Natural killer cell (primary cell): ENCODE measurements at regions not wholly inside any gene's neighbourhood (a gene's known extent, or its start where the extent isn't known, plus 50 kb on each side); places are given as distances from the start of the nearest gene placed in this dataset.

Experiments
- ATAC-seq, 3 donors: fragments of 150-1000 bp in 2 of 3; fragments of 200-7000 bp in 1 of 3; cut with Tn5 transposase; 1 replicate in 1 of 3; 2 replicates in 2 of 3; pipeline ENCODE4 v1.10.0; 2021; ENCODE audit warnings: mild to moderate bottlenecking in 2 of 3, moderate library complexity in 2 of 3
- DNase-seq, 2 donors: peaks; one replicate each; pipeline versions ENCODE4 v3.0.0 to v3.0.0-alpha.2; 2013 to 2021; ENCODE audit warnings: mixed read lengths in 1 of 2
- H3K27ac ChIP-seq: one replicate; pipeline ENCODE4 v1.5.1; 2013; ENCODE audit warnings: mild to moderate bottlenecking, low read length
- H3K27me3 ChIP-seq: one replicate; pipeline ENCODE4 v1.6.1; 2013; ENCODE audit warnings: low read length; ENCODE audit not compliant: control insufficient read depth, insufficient read depth
- H3K36me3 ChIP-seq: one replicate; pipeline ENCODE4 v1.6.1; 2013; ENCODE audit warnings: low read length; ENCODE audit not compliant: control insufficient read depth, insufficient read depth
- H3K4me1 ChIP-seq: one replicate; pipeline ENCODE4 v1.6.1; 2013; ENCODE audit warnings: low read length; ENCODE audit not compliant: control insufficient read depth, insufficient read depth
- H3K4me3 ChIP-seq: one replicate; pipeline ENCODE4 v1.5.1; 2013; ENCODE audit warnings: low read length
- H3K9me3 ChIP-seq: one replicate; pipeline ENCODE4 v1.6.1; 2013; ENCODE audit warnings: low read length; ENCODE audit not compliant: control insufficient read depth, insufficient read depth
- H3K27ac Mint-ChIP-seq, 2 donors: one replicate each; pipeline ENCODE4 v1.8.0; 2022; ENCODE audit warnings: mild to moderate bottlenecking in 2 of 2, mixed read lengths in 2 of 2, moderate library complexity in 1 of 2
- H3K27me3 Mint-ChIP-seq, 2 donors: one replicate each; pipeline ENCODE4 v1.8.0; 2022; ENCODE audit warnings: low read depth in 2 of 2, mixed read lengths in 2 of 2
- H3K36me3 Mint-ChIP-seq: one replicate; pipeline ENCODE4 v1.8.0; 2022; ENCODE audit warnings: mixed read lengths
- H3K4me1 Mint-ChIP-seq, 2 donors: one replicate each; pipeline ENCODE4 v1.8.0; 2022; ENCODE audit warnings: mixed read lengths in 2 of 2
- H3K4me3 Mint-ChIP-seq: one replicate; pipeline ENCODE4 v1.8.0; 2022; ENCODE audit warnings: mild to moderate bottlenecking, moderate library complexity, mixed read lengths
- H3K9me3 Mint-ChIP-seq, 2 donors: one replicate each; pipeline ENCODE4 v1.8.0; 2022; ENCODE audit warnings: mixed read lengths in 2 of 2
- CTCF ChIP-seq: fragments of 200-600 bp; IDR thresholded peaks from one replicate; pipeline ENCODE4 v1.8.0; 2022; ENCODE audit warnings: antibody characterized with exemption
- WGBS: methylation state at CpG from one replicate; pipeline ENCODE4 v1.1.7; 2013; ENCODE audit warnings: missing lambda C conversion rate; ENCODE audit not compliant: insufficient coverage; 5-methylcytosine and 5-hydroxymethylcytosine counted together
- intact Hi-C: fragments of 100-400 bp; cut with micrococcal nuclease; formaldehyde crosslinking; loops from one replicate; pipeline ENCODE4 v1.14.2; 2022

DNA sequence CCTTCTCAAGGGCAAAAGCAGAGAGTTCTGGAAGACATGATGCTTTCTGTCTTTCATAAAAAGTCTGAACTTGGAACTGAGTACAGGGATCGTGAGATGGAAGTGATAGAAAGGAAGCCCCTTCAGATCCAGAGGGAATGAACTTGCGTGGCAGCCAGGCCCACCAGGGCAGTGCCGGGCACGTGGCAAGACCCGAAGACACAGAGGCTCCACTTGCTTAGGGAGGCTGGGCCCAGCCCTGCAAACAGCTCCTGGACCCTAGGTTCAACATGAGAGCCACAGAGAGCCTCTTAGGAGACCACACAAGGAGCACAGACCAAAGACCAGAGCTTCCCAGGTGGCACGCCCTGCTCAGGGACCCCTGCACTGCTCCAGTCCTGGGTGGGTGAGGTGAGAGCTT is 155.4 kb upstream of the SMIM21 start:
- Histone ChIP-seq H3K4me1 (no peaks in the 10 kb centered on the region), H3K27ac (no peak overlapping the region), H3K9me3 (no peaks in the 10 kb centered on the region), H3K36me3 (no peaks in the 10 kb centered on the region), H3K27me3 (no peaks in the 10 kb centered on the region), H3K4me3 (no peak overlapping the region)
- H3K4me3 Mint-ChIP-seq: no peak overlapping the region
- no peaks in the 10 kb centered on the region for H3K4me1 Mint-ChIP-seq
- H3K27me3 Mint-ChIP-seq: peaks cover 0 to 3% of the 10 kb centered on the region in 2 donors
- DNase-seq (no peak), ATAC-seq (no peak)
- H3K9me3 Mint-ChIP-seq: no peaks in the 10 kb centered on the region
- H3K36me3 Mint-ChIP-seq: no peaks in the 10 kb centered on the region
- no peak overlapping the region for H3K27ac Mint-ChIP-seq
- intact Hi-C loops: no loop called here
- no peak for TF ChIP-seq CTCF
- 86% methylated on average over 6 of the region's 6 CpGs for WGBS

DNA sequence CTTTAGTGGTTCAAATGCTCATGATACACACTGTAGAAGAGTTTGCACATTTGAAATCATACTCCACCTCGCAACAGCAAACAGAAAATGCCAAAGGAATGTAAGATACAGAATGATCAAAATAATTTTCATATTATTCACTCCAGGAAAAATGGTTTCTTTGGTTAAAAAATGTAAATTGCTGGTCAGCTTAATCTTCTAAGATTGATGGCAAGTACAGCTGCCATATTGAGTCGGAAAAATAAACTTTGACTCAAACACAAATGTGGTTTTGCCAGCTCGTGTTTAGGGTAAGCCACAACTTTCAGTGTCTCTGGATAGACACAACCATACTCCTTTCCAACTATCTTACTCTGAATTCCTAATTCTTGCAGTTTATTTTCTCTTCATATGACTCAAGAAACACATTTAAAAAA is 154.9 kb upstream of the SMIM21 start:
- intact Hi-C loops: no loop called here
- H3K4me3 ChIP-seq: no peak overlapping the region
- no peak overlapping the region for H3K4me3 Mint-ChIP-seq
- no peaks in the 10 kb centered on the region for H3K9me3 ChIP-seq
- H3K4me1 ChIP-seq: no peaks in the 10 kb centered on the region
- H3K36me3 ChIP-seq: no peaks in the 10 kb centered on the region
- H3K36me3 Mint-ChIP-seq: no peaks in the 10 kb centered on the region
- no peaks in the 10 kb centered on the region for H3K4me1 Mint-ChIP-seq
- no peak for TF ChIP-seq CTCF
- H3K27me3 Mint-ChIP-seq: peaks cover 0 to 3% of the 10 kb centered on the region in 2 donors
- no peaks in the 10 kb centered on the region for H3K9me3 Mint-ChIP-seq
- DNase-seq (no peak), ATAC-seq (no peak)
- no peak overlapping the region for H3K27ac Mint-ChIP-seq
- H3K27ac ChIP-seq: no peak overlapping the region
- H3K27me3 ChIP-seq: no peaks in the 10 kb centered on the region
- 71% methylated on average over 2 of the region's 3 CpGs for WGBS

GRCh38 chr18:75581336-75582131 is 154.0 kb upstream of the SMIM21 start:
- intact Hi-C loops: no loop called here
- ATAC-seq (no peak), DNase-seq (no peak)
- Mint-ChIP-seq H3K27me3 (peaks cover 0 to 3% of the 10 kb centered on the region in 2 donors), H3K9me3 (no peaks in the 10 kb centered on the region), H3K4me1 (no peaks in the 10 kb centered on the region), H3K36me3 (no peaks in the 10 kb centered on the region), H3K27ac (no peak overlapping the region), H3K4me3 (no peak overlapping the region)
- TF ChIP-seq CTCF: no peak
- Histone ChIP-seq H3K27me3 (no peaks in the 10 kb centered on the region), H3K9me3 (no peaks in the 10 kb centered on the region), H3K36me3 (no peaks in the 10 kb centered on the region), H3K4me3 (no peak overlapping the region), H3K27ac (no peak overlapping the region), H3K4me1 (no peaks in the 10 kb centered on the region)
- 72% methylated on average over 8 of the region's 8 CpGs for WGBS

- DNase-seq: no peak
- Histone ChIP-seq H3K9me3 (no peaks in the 10 kb centered on the region), H3K27ac (no peak overlapping the region), H3K4me1 (no peaks in the 10 kb centered on the region), H3K4me3 (no peak overlapping the region), H3K27me3 (no peaks in the 10 kb centered on the region), H3K36me3 (no peaks in the 10 kb centered on the region)
- Mint-ChIP-seq H3K4me1 (no peaks in the 10 kb centered on the region), H3K27ac (no peak overlapping the region), H3K9me3 (no peaks in the 10 kb centered on the region), H3K27me3 (no peaks in the 10 kb centered on the region), H3K36me3 (no peaks in the 10 kb centered on the region), H3K4me3 (no peak overlapping the region)
- no peak for TF ChIP-seq CTCF
- intact Hi-C loops: no loop called here
- WGBS: 82% methylated on average over 3 of the region's 3 CpGs
- no peak for ATAC-seq
These were observed 146.7 kb upstream of the SMIM21 start for GRCh38 chr18:75574187-75574586.
